B cell (primary cell): ENCODE measurements at regions not wholly inside any gene's neighbourhood (a gene's known extent, or its start where the extent isn't known, plus 50 kb on each side); places are given as distances from the start of the nearest gene placed in this dataset.

Experiments used
- ATAC-seq: fragments of 200-7000 bp; cut with Tn5 transposase; one replicate; pipeline ENCODE4 v1.10.0; 2021; ENCODE audit warnings: low read depth, mild to moderate bottlenecking, moderate number of reproducible peaks, moderate library complexity
- CTCF ChIA-PET: fragments of 350-600 bp; sonication (Branson Sonifier 250); formaldehyde crosslinking; loops from one replicate; lab custom pipeline; 2021; ENCODE audit warnings: antibody characterized with exemption, inconsistent platforms; lab: Charles Lee
- POLR2A ChIA-PET: fragments of 350-600 bp; sonication (Branson Sonifier 250); formaldehyde crosslinking; loops from one replicate; lab custom pipeline; 2021; ENCODE audit warnings: antibody characterized with exemption; lab: Charles Lee
- DNase-seq: peaks from one replicate; pipeline ENCODE4 v3.0.0; 2013
- H2AFZ ChIP-seq: 2 replicates; pipeline ENCODE4 v1.6.1; 2012; ENCODE audit warnings: mild to moderate bottlenecking, low read depth, low read length; ENCODE audit not compliant: insufficient read depth, poor library complexity, severe bottlenecking
- H3K27ac ChIP-seq, 2 donors: 1 replicate in 1 of 2; 2 replicates in 1 of 2; pipeline ENCODE4 v1.5.1; 2012 to 2013; ENCODE audit warnings: low read length in 2 of 2, mild to moderate bottlenecking in 2 of 2, moderate library complexity in 1 of 2
- H3K27me3 ChIP-seq, 4 experiments: fragments of 200-600 bp in 1 of 4; sonication (generic) in 1 of 4; replicated peaks in 1 of 4; 1 replicate in 2 of 4; 2 replicates in 2 of 4; pipeline versions ENCODE4 v1.6.1 to v1.7.0; 2013 to 2016; ENCODE audit warnings: low read length in 3 of 4, mild to moderate bottlenecking in 2 of 4, mixed read lengths in 1 of 4, moderate library complexity in 1 of 4; ENCODE audit not compliant: insufficient read depth in 4 of 4, control insufficient read depth in 3 of 4; ENCODE audit errors: control extremely low read depth in 1 of 4
- H3K36me3 ChIP-seq, 2 experiments: replicated peaks in 1 of 2; 1 replicate in 1 of 2; 2 replicates in 1 of 2; pipeline versions ENCODE4 v1.6.1 to v1.7.1; 2013; ENCODE audit warnings: low read length in 1 of 2; ENCODE audit not compliant: insufficient read depth in 2 of 2, control insufficient read depth in 1 of 2; ENCODE audit errors: control extremely low read depth in 1 of 2, extremely low read depth in 1 of 2
- H3K4me1 ChIP-seq, 2 donors: fragments of 200-600 bp in 1 of 2; sonication (generic) in 1 of 2; 1 replicate in 1 of 2; 2 replicates in 1 of 2; pipeline versions ENCODE4 v1.5.1 to v1.6.1; 2013 to 2017; ENCODE audit warnings: low read length in 2 of 2; ENCODE audit not compliant: control insufficient read depth in 2 of 2, insufficient read depth in 2 of 2
- H3K4me2 ChIP-seq: replicated peaks from 2 replicates; pipeline ENCODE3; 2012; ENCODE audit warnings: mild to moderate bottlenecking, low read depth, low read length; ENCODE audit not compliant: poor library complexity, severe bottlenecking
- H3K4me3 ChIP-seq, 5 experiments: fragments of 200-600 bp in 1 of 5; sonication (generic) in 1 of 5; 1 replicate in 3 of 5; 2 replicates in 2 of 5; pipeline versions ENCODE4 v1.5.1 to v1.7.0; 2011 to 2016; ENCODE audit warnings: low read length in 4 of 5, mild to moderate bottlenecking in 4 of 5, low read depth in 2 of 5, control low read depth in 1 of 5, moderate library complexity in 1 of 5; ENCODE audit not compliant: insufficient read depth in 1 of 5; ENCODE audit errors: control extremely low read depth in 1 of 5, extremely low read depth in 1 of 5
- H3K79me2 ChIP-seq: fragments of 200-600 bp; sonication (generic); one replicate; pipeline ENCODE4 v1.6.0; 2016; ENCODE audit warnings: low read length; ENCODE audit not compliant: control insufficient read depth, insufficient read depth
- H3K9ac ChIP-seq: fragments of 200-600 bp; sonication (generic); 2 replicates; pipeline ENCODE4 v1.6.1; 2017; ENCODE audit warnings: mild to moderate bottlenecking, low read length, moderate library complexity
- H3K9me3 ChIP-seq, 3 donors: one replicate each; pipeline versions ENCODE4 v1.6.1 to v1.7.1; 2013; ENCODE audit warnings: low read length in 2 of 3; ENCODE audit not compliant: control insufficient read depth in 2 of 3, insufficient read depth in 1 of 3; ENCODE audit errors: control extremely low read depth in 1 of 3
- H4K20me1 ChIP-seq: 2 replicates; pipeline ENCODE4 v1.6.0; 2012; ENCODE audit warnings: mild to moderate bottlenecking, low read length; ENCODE audit not compliant: insufficient read depth, control insufficient read depth, poor library complexity, severe bottlenecking
- H3K27ac Mint-ChIP-seq: one replicate; pipeline ENCODE4 v1.8.0; 2021; ENCODE audit warnings: mixed read lengths
- H3K27me3 Mint-ChIP-seq: one replicate; pipeline ENCODE4 v1.8.0; 2021; ENCODE audit warnings: mixed read lengths
- H3K4me1 Mint-ChIP-seq: one replicate; pipeline ENCODE4 v1.8.0; 2021; ENCODE audit warnings: mixed read lengths
- H3K4me3 Mint-ChIP-seq: one replicate; pipeline ENCODE4 v1.8.0; 2021; ENCODE audit warnings: mixed read lengths
- H3K9me3 Mint-ChIP-seq: one replicate; pipeline ENCODE4 v1.8.0; 2022; ENCODE audit warnings: mixed read lengths; ENCODE audit not compliant: insufficient read depth
- CTCF ChIP-seq: fragments of 200-600 bp; IDR thresholded peaks from one replicate; pipeline ENCODE4 v1.8.0; 2022; ENCODE audit warnings: antibody characterized with exemption, mild to moderate bottlenecking
- EZH2 ChIP-seq: IDR thresholded peaks from 2 replicates; pipeline ENCODE4 v1.6.1; 2012; ENCODE audit warnings: borderline replicate concordance, low read depth, mild to moderate bottlenecking, moderate library complexity, low read length; ENCODE audit not compliant: insufficient read depth, poor library complexity, severe bottlenecking
- WGBS: methylation state at CpG from one replicate; pipeline ENCODE4 v1.1.5; 2013; ENCODE audit warnings: missing lambda C conversion rate; ENCODE audit not compliant: insufficient coverage; 5-methylcytosine and 5-hydroxymethylcytosine counted together
- intact Hi-C: fragments of 100-400 bp; cut with micrococcal nuclease; formaldehyde crosslinking; loops from one replicate; pipeline ENCODE4 v1.10.0; 2022

- H3K9ac ChIP-seq: no peak overlapping the region
- H3K9me3 ChIP-seq: no peaks in the 10 kb centered on the region
- WGBS: no CpG with 5 or more reads among the region's 1 CpG
- H3K4me3 Mint-ChIP-seq: no peak overlapping the region
- no peak overlapping the region for H3K4me3 ChIP-seq
- H3K27ac ChIP-seq: no peak overlapping the region
- H3K27me3 ChIP-seq: no peaks in the 10 kb centered on the region
- no peak overlapping the region for H3K4me2 ChIP-seq
- TF ChIP-seq EZH2 (no peak), CTCF (no peak)
- intact Hi-C loops: no loop called here
- H3K4me1 Mint-ChIP-seq: no peaks in the 10 kb centered on the region
- H3K79me2 ChIP-seq: no peaks in the 10 kb centered on the region
- no peaks in the 10 kb centered on the region for H4K20me1 ChIP-seq
- ChIA-PET POLR2A (no interaction called here), CTCF (no interaction called here)
- no peaks in the 10 kb centered on the region for H3K36me3 ChIP-seq
- H2AFZ ChIP-seq: no peak overlapping the region
- DNase-seq (no peak), ATAC-seq (no peak)
- peaks cover 23% of the 10 kb centered on the region for H3K27me3 Mint-ChIP-seq
- H3K4me1 ChIP-seq: no peaks in the 10 kb centered on the region
- no peaks in the 10 kb centered on the region for H3K9me3 Mint-ChIP-seq
- H3K27ac Mint-ChIP-seq: no peak overlapping the region
Measured at GRCh38 chr14:76583174-76583573, 178.1 kb upstream of the VASH1 start.

GRCh38 chr14:76583805-76584204 is 177.5 kb upstream of the VASH1 start:
- intact Hi-C loops: no loop called here
- no peak for ATAC-seq

More at GRCh38 chr14:76583805-76584204, 177.5 kb upstream of the VASH1 start:
- no peaks in the 10 kb centered on the region for H3K79me2 ChIP-seq
- 99% methylated on average over 6 of the region's 6 CpGs for WGBS
- TF ChIP-seq CTCF (no peak), EZH2 (no peak)
- H3K4me2 ChIP-seq: no peak overlapping the region
- CTCF ChIA-PET: no interaction called here
- H3K4me1 ChIP-seq: no peaks in the 10 kb centered on the region
- no peaks in the 10 kb centered on the region for H4K20me1 ChIP-seq
- no peak overlapping the region for H3K4me3 ChIP-seq
- H3K27me3 Mint-ChIP-seq: peaks cover 20% of the 10 kb centered on the region
- no peaks in the 10 kb centered on the region for H3K9me3 Mint-ChIP-seq
- H2AFZ ChIP-seq: no peak overlapping the region
- no peak overlapping the region for H3K27ac ChIP-seq
- no peak overlapping the region for H3K4me3 Mint-ChIP-seq
- no peak for DNase-seq
- H3K27me3 ChIP-seq: no peaks in the 10 kb centered on the region
- H3K9ac ChIP-seq: no peak overlapping the region
- no peaks in the 10 kb centered on the region for H3K4me1 Mint-ChIP-seq
- no peaks in the 10 kb centered on the region for H3K9me3 ChIP-seq
- no peak overlapping the region for H3K27ac Mint-ChIP-seq
- H3K36me3 ChIP-seq: no peaks in the 10 kb centered on the region
- POLR2A ChIA-PET: no interaction called here
